HepG2 (cell line): ENCODE measurements at regions not wholly inside any gene's neighbourhood (a gene's known extent, or its start where the extent isn't known, plus 50 kb on each side); places are given as distances from the start of the nearest gene placed in this dataset.

ENCODE experiments used
- ATAC-seq: fragments of 200-7000 bp; cut with Tn5 transposase; 3 replicates; pipeline ENCODE4 v1.9.1; 2020; ENCODE audit warnings: mild to moderate bottlenecking, moderate library complexity
- BruUV-seq: library from RNA; stranded (reverse); fragments of 400-500 nt; replicated peaks from 2 replicates; lab custom pipeline; 2021; lab: Mats Ljungman, UMichigan
- CTCF ChIA-PET: fragments of 300-600 bp; formaldehyde crosslinking; extraction: SDS; loops from one replicate; lab custom pipeline; 2021; ENCODE audit warnings: low total read pairs, inconsistent platforms, low intra/inter-chr PET ratio; lab: Yijun Ruan, JAX
- POLR2A ChIA-PET: fragments of 350-600 bp; sonication (Branson Sonifier 250); formaldehyde crosslinking; loops from one replicate; lab custom pipeline; 2020; ENCODE audit warnings: antibody characterized with exemption, inconsistent platforms; lab: Yijun Ruan, JAX
- DNase-seq: peaks from one replicate; pipeline ENCODE4 v3.0.0-alpha.2; 2015; ENCODE audit warnings: low spot score
- FAIRE-seq: peaks from 3 replicates; lab custom pipeline; 2011; peaks lifted over from hg19 to GRCh38; lab: Jason Lieb, UNC
- H2AFZ ChIP-seq: one replicate; pipeline ENCODE4 v1.6.1; 2011; ENCODE audit warnings: low read length, inconsistent platforms
- H3K27ac ChIP-seq: fragments of 300-600 bp; 3 replicates; pipeline ENCODE4 v1.8.0; 2011; ENCODE audit warnings: mixed run types, mild to moderate bottlenecking, mixed read lengths, low read length, inconsistent platforms; ENCODE audit not compliant: insufficient read depth; ENCODE audit errors: extremely low read length
- H3K27me3 ChIP-seq, 2 experiments: fragments of 200-600 bp in 1 of 2; 2 replicates in 1 of 2; 3 replicates in 1 of 2; pipeline versions ENCODE4 v1.6.0 to v1.8.0; 2011; ENCODE audit warnings: low read length in 2 of 2, mild to moderate bottlenecking in 2 of 2, moderate library complexity in 2 of 2, inconsistent platforms in 1 of 2; ENCODE audit not compliant: insufficient read depth in 2 of 2, control insufficient read depth in 1 of 2
- H3K36me3 ChIP-seq, 2 experiments: fragments of 200-600 bp in 1 of 2; replicated peaks in 1 of 2; 2 replicates in 1 of 2; 3 replicates in 1 of 2; pipeline versions ENCODE4 v1.5.1 to v1.8.0; 2011; ENCODE audit warnings: low read length in 2 of 2, inconsistent platforms in 1 of 2; ENCODE audit not compliant: insufficient read depth in 2 of 2, control insufficient read depth in 1 of 2
- H3K4me1 ChIP-seq: 2 replicates; pipeline ENCODE4 v1.5.1; 2012; ENCODE audit warnings: low read length, inconsistent platforms; ENCODE audit not compliant: insufficient read depth
- H3K4me2 ChIP-seq: 2 replicates; pipeline ENCODE4 v1.6.0; 2011; ENCODE audit warnings: low read depth, low read length, inconsistent platforms
- H3K4me3 ChIP-seq, 3 experiments: fragments of 200-600 bp in 1 of 3; sonication (generic), shearing (Covaris generic) in 1 of 3; replicated peaks in 1 of 3; 2 replicates each; pipeline ENCODE4 v1.5.1; 2011 to 2016; ENCODE audit warnings: low read length in 3 of 3, inconsistent platforms in 2 of 3, low read depth in 2 of 3, mild to moderate bottlenecking in 2 of 3, control low read depth in 1 of 3, mixed read lengths in 1 of 3; ENCODE audit not compliant: insufficient read depth in 1 of 3
- H3K79me2 ChIP-seq: one replicate; pipeline ENCODE4 v1.6.1; 2011; ENCODE audit warnings: low read length, inconsistent platforms; ENCODE audit not compliant: insufficient read depth
- H3K9ac ChIP-seq: 2 replicates; pipeline ENCODE4 v1.6.0; 2011; ENCODE audit warnings: mild to moderate bottlenecking, low read depth, low read length, inconsistent platforms; ENCODE audit not compliant: insufficient read depth
- H3K9me3 ChIP-seq: 2 replicates; pipeline ENCODE4 v1.5.1; 2012; ENCODE audit warnings: mild to moderate bottlenecking, low read length
- H4K20me1 ChIP-seq: 2 replicates; pipeline ENCODE4 v1.6.0; 2011; ENCODE audit warnings: inconsistent platforms, mild to moderate bottlenecking, low read length, moderate library complexity; ENCODE audit not compliant: insufficient read depth
- EP300 ChIP-seq, 3 experiments: sonication (generic) in 1 of 3; formaldehyde crosslinking in 1 of 3; IDR thresholded peaks; 2 replicates each; pipeline versions ENCODE4 v1.5.1 to v1.6.1; 2011 to 2020; ENCODE audit warnings: low read depth in 2 of 3, low read length in 2 of 3, borderline replicate concordance in 1 of 3, improper control_type of control experiment in 1 of 3, mild to moderate bottlenecking in 1 of 3, missing genetic modification reagents in 1 of 3, moderate library complexity in 1 of 3
- MTF2 ChIP-seq: sonication (generic); formaldehyde crosslinking; IDR thresholded peaks from 2 replicates; pipeline ENCODE4 v1.5.0; 2020; ENCODE audit warnings: missing genetic modification reagents, borderline replicate concordance
- MYNN ChIP-seq: sonication (generic); formaldehyde crosslinking; IDR thresholded peaks from 2 replicates; pipeline ENCODE4 v1.4.0; 2020; ENCODE audit warnings: mild to moderate bottlenecking, low read depth, missing genetic modification reagents
- NFIC ChIP-seq: IDR thresholded peaks from 2 replicates; pipeline ENCODE4 v1.6.1; 2012; ENCODE audit warnings: mild to moderate bottlenecking, low read length, inconsistent platforms
- RBM22 ChIP-seq: fragments of 200-400 bp; formaldehyde crosslinking; optimal IDR thresholded peaks from 2 replicates; pipeline ENCODE3; 2017; ENCODE audit warnings: mild to moderate bottlenecking, low read length, moderate library complexity
- SP2 ChIP-seq: sonication (generic); formaldehyde crosslinking; IDR thresholded peaks from 2 replicates; pipeline ENCODE4 v1.5.1; 2020; ENCODE audit warnings: mild to moderate bottlenecking, missing genetic modification reagents
- SRSF1 ChIP-seq: fragments of 200-400 bp; formaldehyde crosslinking; optimal IDR thresholded peaks from 2 replicates; pipeline ENCODE3; 2017; ENCODE audit warnings: mild to moderate bottlenecking, low read depth, low read length, moderate library complexity
- TARDBP ChIP-seq: sonication (generic); formaldehyde crosslinking; IDR thresholded peaks from 2 replicates; pipeline ENCODE4 v1.8.0; 2022; ENCODE audit warnings: mild to moderate bottlenecking, missing genetic modification reagents
- YEATS2 ChIP-seq: sonication (generic); formaldehyde crosslinking; IDR thresholded peaks from 2 replicates; pipeline ENCODE4 v1.4.0; 2020; ENCODE audit warnings: missing genetic modification reagents, borderline replicate concordance
- ZNF251 ChIP-seq: sonication (generic); formaldehyde crosslinking; IDR thresholded peaks from 2 replicates; pipeline ENCODE4 v1.9.0; 2021; ENCODE audit warnings: mild to moderate bottlenecking, missing genetic modification reagents
- ZNF510 ChIP-seq: sonication (generic); formaldehyde crosslinking; IDR thresholded peaks from 2 replicates; pipeline ENCODE4 v1.4.0; 2020; ENCODE audit warnings: low read depth, mild to moderate bottlenecking, missing genetic modification reagents
- WGBS: methylation state at CpG from one replicate; pipeline ENCODE4 v1.1.6; 2017; ENCODE audit warnings: low lambda C conversion rate; 5-methylcytosine and 5-hydroxymethylcytosine counted together
- in situ Hi-C: cut with HindIII; loops from 2 replicates; pipeline ENCODE4 v1.10.0; 2017; ENCODE audit warnings: low pct_unique_long_range_greater_than_20kb; ENCODE audit not compliant: extremely low pct_ligation_motif_present
- intact Hi-C: fragments of 100-400 bp; cut with micrococcal nuclease; formaldehyde crosslinking; loops from one replicate; pipeline ENCODE4 v1.10.0; 2022; ENCODE audit not compliant: unreplicated experiment
- TF ChIP-seq, protein P1 (sequence below): sonication (generic); formaldehyde crosslinking; IDR thresholded peaks from 2 replicates; pipeline ENCODE4 v1.4.0; 2020; ENCODE audit warnings: mild to moderate bottlenecking, missing genetic modification reagents, borderline replicate concordance
- TF ChIP-seq, protein P2 (sequence below): sonication (generic); formaldehyde crosslinking; IDR thresholded peaks from 2 replicates; pipeline ENCODE4 v1.4.0; 2020; ENCODE audit warnings: missing genetic modification reagents
- TF ChIP-seq, protein P3 (sequence below): IDR thresholded peaks from 2 replicates; pipeline ENCODE4 v1.6.1; 2016; ENCODE audit warnings: control low read depth

DNA sequence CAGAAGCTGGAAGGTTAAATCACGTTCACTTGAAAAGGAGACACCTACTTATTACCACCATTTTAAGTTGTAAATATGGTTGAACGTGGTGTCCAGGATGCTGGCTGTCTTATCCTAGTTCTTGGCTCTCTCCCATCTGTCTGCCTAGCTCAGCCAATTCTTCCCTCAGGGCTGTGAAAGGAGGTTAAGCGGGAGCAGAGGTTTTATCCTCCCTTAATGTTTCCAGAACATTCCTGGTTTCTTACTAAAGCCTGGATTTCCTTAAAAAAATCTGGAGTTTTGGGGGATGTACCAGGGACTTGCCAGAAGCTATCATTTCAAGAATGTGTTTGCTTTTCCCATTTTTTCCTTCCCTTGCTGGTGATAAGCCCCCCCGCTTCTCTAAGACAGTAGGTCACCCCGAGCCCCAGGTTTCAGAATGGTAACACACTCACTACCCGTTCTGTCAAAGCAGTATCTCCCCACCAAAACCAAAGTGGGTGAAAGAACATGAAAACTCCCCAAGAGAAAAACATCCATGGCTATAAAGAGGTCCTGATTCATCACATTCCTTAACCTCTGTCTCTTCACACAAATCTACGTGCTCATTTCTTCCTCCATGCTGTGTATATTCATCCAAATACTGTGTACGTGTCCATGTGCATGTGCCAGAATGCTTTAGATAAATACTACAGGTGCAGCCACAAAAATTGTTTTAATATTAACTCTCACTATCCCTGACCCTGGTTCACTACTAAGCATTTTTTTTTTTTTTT is 114.7 kb downstream of the MAP3K21 start:
- no peaks in the 10 kb centered on the region for H3K9me3 ChIP-seq
- no TSS peak for BruUV-seq
- H3K4me1 ChIP-seq, result no peaks in the 10 kb centered on the region
- POLR2A ChIA-PET, result no interaction called here
- in situ Hi-C loops (loop anchor here (25.0 kb wide), 1 partner anchor 345 kb away; no protein-coding TSS in a partner anchor), intact Hi-C loops (no loop called here)
- WGBS, result 18% methylated on average over 8 of the region's 8 CpGs
- H2AFZ ChIP-seq, result no peak overlapping the region
- CTCF ChIA-PET, result interaction anchor here (2.6 kb wide), 1 partner anchor 349 kb away, joined by 18 read pairs; no protein-coding TSS in a partner anchor
- H3K4me3 ChIP-seq, result no peak overlapping the region
- ATAC-seq (no peak), FAIRE-seq (no peak), DNase-seq (no peak)
- H3K79me2 ChIP-seq, result no peaks in the 10 kb centered on the region
- no peaks in the 10 kb centered on the region for H4K20me1 ChIP-seq
- no peak overlapping the region for H3K4me2 ChIP-seq
- H3K9ac ChIP-seq, result no peak overlapping the region
- H3K27me3 ChIP-seq, result no peaks in the 10 kb centered on the region
- H3K36me3 ChIP-seq, result no peaks in the 10 kb centered on the region
- H3K27ac ChIP-seq, result no peak overlapping the region
- TF ChIP-seq TARDBP (CRISPR knock-in tag), result no peak
- no peak for TF ChIP-seq SRSF1
- TF ChIP-seq, protein P1, sequence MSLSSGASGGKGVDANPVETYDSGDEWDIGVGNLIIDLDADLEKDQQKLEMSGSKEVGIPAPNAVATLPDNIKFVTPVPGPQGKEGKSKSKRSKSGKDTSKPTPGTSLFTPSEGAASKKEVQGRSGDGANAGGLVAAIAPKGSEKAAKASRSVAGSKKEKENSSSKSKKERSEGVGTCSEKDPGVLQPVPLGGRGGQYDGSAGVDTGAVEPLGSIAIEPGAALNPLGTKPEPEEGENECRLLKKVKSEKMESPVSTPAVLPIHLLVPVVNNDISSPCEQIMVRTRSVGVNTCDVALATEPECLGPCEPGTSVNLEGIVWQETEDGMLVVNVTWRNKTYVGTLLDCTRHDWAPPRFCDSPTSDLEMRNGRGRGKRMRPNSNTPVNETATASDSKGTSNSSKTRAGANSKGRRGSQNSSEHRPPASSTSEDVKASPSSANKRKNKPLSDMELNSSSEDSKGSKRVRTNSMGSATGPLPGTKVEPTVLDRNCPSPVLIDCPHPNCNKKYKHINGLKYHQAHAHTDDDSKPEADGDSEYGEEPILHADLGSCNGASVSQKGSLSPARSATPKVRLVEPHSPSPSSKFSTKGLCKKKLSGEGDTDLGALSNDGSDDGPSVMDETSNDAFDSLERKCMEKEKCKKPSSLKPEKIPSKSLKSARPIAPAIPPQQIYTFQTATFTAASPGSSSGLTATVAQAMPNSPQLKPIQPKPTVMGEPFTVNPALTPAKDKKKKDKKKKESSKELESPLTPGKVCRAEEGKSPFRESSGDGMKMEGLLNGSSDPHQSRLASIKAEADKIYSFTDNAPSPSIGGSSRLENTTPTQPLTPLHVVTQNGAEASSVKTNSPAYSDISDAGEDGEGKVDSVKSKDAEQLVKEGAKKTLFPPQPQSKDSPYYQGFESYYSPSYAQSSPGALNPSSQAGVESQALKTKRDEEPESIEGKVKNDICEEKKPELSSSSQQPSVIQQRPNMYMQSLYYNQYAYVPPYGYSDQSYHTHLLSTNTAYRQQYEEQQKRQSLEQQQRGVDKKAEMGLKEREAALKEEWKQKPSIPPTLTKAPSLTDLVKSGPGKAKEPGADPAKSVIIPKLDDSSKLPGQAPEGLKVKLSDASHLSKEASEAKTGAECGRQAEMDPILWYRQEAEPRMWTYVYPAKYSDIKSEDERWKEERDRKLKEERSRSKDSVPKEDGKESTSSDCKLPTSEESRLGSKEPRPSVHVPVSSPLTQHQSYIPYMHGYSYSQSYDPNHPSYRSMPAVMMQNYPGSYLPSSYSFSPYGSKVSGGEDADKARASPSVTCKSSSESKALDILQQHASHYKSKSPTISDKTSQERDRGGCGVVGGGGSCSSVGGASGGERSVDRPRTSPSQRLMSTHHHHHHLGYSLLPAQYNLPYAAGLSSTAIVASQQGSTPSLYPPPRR (CRISPR knock-in tag), result no peak
- no peak for TF ChIP-seq RBM22
- TF ChIP-seq MTF2 (CRISPR knock-in tag), result no peak
- TF ChIP-seq EP300 (IDR thresholded peaks at IDR 0.05; ENCODE audit: low read depth in 2 of 2, low read length in 2 of 2), result no peak
- TF ChIP-seq EP300 (CRISPR knock-in tag; IDR thresholded peaks at IDR 0.05; ENCODE audit: borderline replicate concordance), result no peak
- no peak for TF ChIP-seq ZNF510
- TF ChIP-seq, protein P2, sequence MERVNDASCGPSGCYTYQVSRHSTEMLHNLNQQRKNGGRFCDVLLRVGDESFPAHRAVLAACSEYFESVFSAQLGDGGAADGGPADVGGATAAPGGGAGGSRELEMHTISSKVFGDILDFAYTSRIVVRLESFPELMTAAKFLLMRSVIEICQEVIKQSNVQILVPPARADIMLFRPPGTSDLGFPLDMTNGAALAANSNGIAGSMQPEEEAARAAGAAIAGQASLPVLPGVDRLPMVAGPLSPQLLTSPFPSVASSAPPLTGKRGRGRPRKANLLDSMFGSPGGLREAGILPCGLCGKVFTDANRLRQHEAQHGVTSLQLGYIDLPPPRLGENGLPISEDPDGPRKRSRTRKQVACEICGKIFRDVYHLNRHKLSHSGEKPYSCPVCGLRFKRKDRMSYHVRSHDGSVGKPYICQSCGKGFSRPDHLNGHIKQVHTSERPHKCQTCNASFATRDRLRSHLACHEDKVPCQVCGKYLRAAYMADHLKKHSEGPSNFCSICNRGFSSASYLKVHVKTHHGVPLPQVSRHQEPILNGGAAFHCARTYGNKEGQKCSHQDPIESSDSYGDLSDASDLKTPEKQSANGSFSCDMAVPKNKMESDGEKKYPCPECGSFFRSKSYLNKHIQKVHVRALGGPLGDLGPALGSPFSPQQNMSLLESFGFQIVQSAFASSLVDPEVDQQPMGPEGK (CRISPR knock-in tag), result no peak
- TF ChIP-seq SP2 (CRISPR knock-in tag), result no peak
- TF ChIP-seq NFIC, result no peak
- TF ChIP-seq YEATS2 (CRISPR knock-in tag), result no peak
- TF ChIP-seq ZNF251 (CRISPR knock-in tag), result no peak
- TF ChIP-seq, protein P3, sequence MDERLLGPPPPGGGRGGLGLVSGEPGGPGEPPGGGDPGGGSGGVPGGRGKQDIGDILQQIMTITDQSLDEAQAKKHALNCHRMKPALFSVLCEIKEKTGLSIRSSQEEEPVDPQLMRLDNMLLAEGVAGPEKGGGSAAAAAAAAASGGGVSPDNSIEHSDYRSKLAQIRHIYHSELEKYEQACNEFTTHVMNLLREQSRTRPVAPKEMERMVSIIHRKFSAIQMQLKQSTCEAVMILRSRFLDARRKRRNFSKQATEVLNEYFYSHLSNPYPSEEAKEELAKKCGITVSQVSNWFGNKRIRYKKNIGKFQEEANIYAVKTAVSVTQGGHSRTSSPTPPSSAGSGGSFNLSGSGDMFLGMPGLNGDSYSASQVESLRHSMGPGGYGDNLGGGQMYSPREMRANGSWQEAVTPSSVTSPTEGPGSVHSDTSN, result no peak
- TF ChIP-seq MYNN (CRISPR knock-in tag), result no peak
